T-helper 1 cell treated with Interleukin-12 subunit alpha and Interleukin-12 subunit beta and Interleukin-4 antibody, amounts not matched to agents 30 ng/mL and 1 ng/mL, for 36 hours (primary cell): ENCODE measurements at regions not wholly inside any gene's neighbourhood (a gene's known extent, or its start where the extent isn't known, plus 50 kb on each side); places are given as distances from the start of the nearest gene placed in this dataset.

ENCODE experiments used
- intact Hi-C: fragments of 100-400 bp; cut with micrococcal nuclease; formaldehyde crosslinking; loops from one replicate; pipeline ENCODE4 v1.15.1; 2024

GRCh38 chr10:44033008-44033407, 351.9 kb downstream of the CXCL12 start:
- intact Hi-C loops, result no loop called here

- intact Hi-C loops, result no loop called here
Measured at GRCh38 chr10:44032216-44032615, 352.7 kb downstream of the CXCL12 start.

- intact Hi-C loops, result loop anchor here (1.0 kb wide), 2 partner anchors 340 to 359 kb away; no protein-coding TSS in a partner anchor
Measured at GRCh38 chr10:44030738-44031137, 354.2 kb downstream of the CXCL12 start.

GRCh38 chr10:44030132-44030531, 354.8 kb downstream of the CXCL12 start:
- intact Hi-C loops, result loop anchor here (1.0 kb wide), 2 partner anchors 340 to 359 kb away; no protein-coding TSS in a partner anchor

GRCh38 chr10:44028384-44029137, 356.3 kb downstream of the CXCL12 start:
- intact Hi-C loops, result no loop called here

GRCh38 chr10:44024356-44025116, 360.4 kb downstream of the CXCL12 start:
- intact Hi-C loops, result no loop called here

GRCh38 chr10:44023517-44023916, 361.4 kb downstream of the CXCL12 start:
- intact Hi-C loops, result no loop called here

- intact Hi-C loops, result no loop called here
Measured at GRCh38 chr10:44022203-44022602, 362.7 kb downstream of the CXCL12 start.

GRCh38 chr10:44020322-44021111, 364.4 kb downstream of the CXCL12 start:
- intact Hi-C loops, result no loop called here

- intact Hi-C loops, result no loop called here
Measured at GRCh38 chr10:44017483-44018145, 367.3 kb downstream of the CXCL12 start.

- intact Hi-C loops, result no loop called here
Measured at GRCh38 chr10:44016589-44017482, 368.1 kb downstream of the CXCL12 start.

GRCh38 chr10:44015702-44016500, 367.2 kb upstream of the ZNF32 start:
- intact Hi-C loops, result no loop called here

- intact Hi-C loops, result no loop called here
Measured at GRCh38 chr10:44014644-44015250, 366.1 kb upstream of the ZNF32 start.

GRCh38 chr10:44013981-44014380, 365.3 kb upstream of the ZNF32 start:
- intact Hi-C loops, result no loop called here

- intact Hi-C loops, result no loop called here
Measured at GRCh38 chr10:44012921-44013320, 364.2 kb upstream of the ZNF32 start.

- intact Hi-C loops, result no loop called here
Measured at GRCh38 chr10:44011603-44011981, 362.9 kb upstream of the ZNF32 start.

GRCh38 chr10:44010873-44011602, 362.4 kb upstream of the ZNF32 start:
- intact Hi-C loops, result no loop called here

- intact Hi-C loops, result no loop called here
Measured at GRCh38 chr10:44009891-44010632, 361.4 kb upstream of the ZNF32 start.
